CD4-positive, alpha-beta T cell (primary cell): ENCODE measurements at regions not wholly inside any gene's neighbourhood (a gene's known extent, or its start where the extent isn't known, plus 50 kb on each side); places are given as distances from the start of the nearest gene placed in this dataset.

Source experiments
- ATAC-seq: fragments of 200-7000 bp; cut with Tn5 transposase; one replicate; pipeline ENCODE4 v1.10.0; 2022; ENCODE audit warnings: mild to moderate bottlenecking; ENCODE audit not compliant: poor library complexity
- CTCF ChIA-PET: fragments of 350-600 bp; sonication (Branson Sonifier 250); formaldehyde crosslinking; loops from one replicate; lab custom pipeline; 2021; ENCODE audit warnings: antibody characterized with exemption, inconsistent platforms; lab: Charles Lee
- POLR2A ChIA-PET: fragments of 350-600 bp; sonication (Branson Sonifier 250); formaldehyde crosslinking; loops from one replicate; lab custom pipeline; 2021; ENCODE audit warnings: antibody characterized with exemption, inconsistent platforms; lab: Charles Lee
- DNase-seq, 14 experiments: peaks; one replicate each; pipeline ENCODE4 v3.0.0-alpha.2; 2013 to 2020; ENCODE audit warnings: mixed read lengths in 2 of 14
- H3K27ac ChIP-seq, 2 donors: one replicate each; pipeline versions ENCODE4 v1.5.1 to v1.7.0; 2013; ENCODE audit warnings: low read length in 2 of 2, low read depth in 1 of 2, mild to moderate bottlenecking in 1 of 2
- H3K27me3 ChIP-seq, 2 experiments: 1 replicate in 1 of 2; 2 replicates in 1 of 2; pipeline versions ENCODE4 v1.6.1 to v1.7.0; 2013; ENCODE audit warnings: low read length in 2 of 2, control low read depth in 1 of 2, mild to moderate bottlenecking in 1 of 2, moderate library complexity in 1 of 2; ENCODE audit not compliant: insufficient read depth in 2 of 2, control insufficient read depth in 1 of 2
- H3K36me3 ChIP-seq: one replicate; pipeline ENCODE4 v1.6.1; 2013; ENCODE audit warnings: low read length, control low read depth; ENCODE audit not compliant: insufficient read depth
- H3K4me1 ChIP-seq: one replicate; pipeline ENCODE4 v1.6.1; 2013; ENCODE audit warnings: low read length, control low read depth; ENCODE audit not compliant: insufficient read depth
- H3K4me3 ChIP-seq: one replicate; pipeline ENCODE4 v1.5.1; 2013; ENCODE audit warnings: mild to moderate bottlenecking, low read length, moderate library complexity
- H3K9me3 ChIP-seq, 2 experiments: 1 replicate in 1 of 2; 2 replicates in 1 of 2; pipeline versions ENCODE4 v1.6.1 to v1.7.0; 2013; ENCODE audit warnings: low read length in 2 of 2, mild to moderate bottlenecking in 2 of 2, control low read depth in 1 of 2, moderate library complexity in 1 of 2; ENCODE audit not compliant: control insufficient read depth in 1 of 2, insufficient read depth in 1 of 2
- H3K27ac Mint-ChIP-seq: one replicate; pipeline ENCODE4 v1.8.0; 2020; ENCODE audit warnings: mixed read lengths
- H3K27me3 Mint-ChIP-seq: one replicate; pipeline ENCODE4 v1.8.0; 2021; ENCODE audit warnings: mixed read lengths
- H3K36me3 Mint-ChIP-seq: one replicate; pipeline ENCODE4 v1.8.0; 2021; ENCODE audit warnings: low read depth, mixed read lengths
- H3K4me1 Mint-ChIP-seq: one replicate; pipeline ENCODE4 v1.8.0; 2021; ENCODE audit warnings: low read depth, mixed read lengths
- H3K4me3 Mint-ChIP-seq: one replicate; pipeline ENCODE4 v1.8.0; 2020; ENCODE audit warnings: mild to moderate bottlenecking, mixed read lengths
- H3K9me3 Mint-ChIP-seq: one replicate; pipeline ENCODE4 v1.8.0; 2020; ENCODE audit warnings: mixed read lengths
- intact Hi-C, 2 experiments: fragments of 100-400 bp; cut with DNase I in 1 of 2; cut with micrococcal nuclease in 1 of 2; formaldehyde crosslinking; loops; one replicate each; pipeline versions ENCODE4 v1.15.1 to v1.9.0; 2023 to 2025; cut with DNase I, micrococcal nuclease
- TF ChIP-seq, protein P1 (sequence below): fragments of 200-600 bp; IDR thresholded peaks from one replicate; pipeline ENCODE4 v1.8.0; 2022; ENCODE audit warnings: antibody characterized with exemption, mild to moderate bottlenecking

DNA sequence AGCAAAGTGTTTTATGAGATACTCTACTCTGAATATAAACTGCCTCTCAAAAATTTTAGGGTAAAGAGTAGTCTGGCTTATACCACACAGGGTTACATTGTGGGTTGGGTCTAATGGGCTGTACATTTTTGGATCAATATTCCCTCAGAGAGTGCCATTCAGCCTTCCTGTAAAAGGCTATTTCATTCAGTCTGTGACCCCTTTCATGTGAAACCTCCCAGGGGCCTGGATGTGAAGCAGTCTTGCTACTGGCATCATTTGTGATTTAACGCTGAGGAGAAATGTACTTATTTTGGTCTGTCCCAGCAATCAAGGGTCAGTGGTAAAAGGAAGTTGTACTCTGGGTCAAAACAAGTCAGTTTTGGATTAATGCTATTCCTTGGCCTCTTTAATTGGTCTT, 71.8 kb upstream of the PRKG1 start:
- H3K4me1 ChIP-seq = no peaks in the 10 kb centered on the region
- H3K27ac ChIP-seq = no peak overlapping the region
- ATAC-seq (no peak), DNase-seq (no peak)
- ChIA-PET CTCF (no interaction called here), POLR2A (no interaction called here)
- no peak overlapping the region for H3K27ac Mint-ChIP-seq
- no peak overlapping the region for H3K4me3 ChIP-seq
- no peak overlapping the region for H3K4me3 Mint-ChIP-seq
- peaks cover 0 to 5% of the 10 kb centered on the region in 2 experiments for H3K27me3 ChIP-seq
- H3K27me3 Mint-ChIP-seq = peaks cover 13% of the 10 kb centered on the region
- H3K9me3 ChIP-seq = no peaks in the 10 kb centered on the region
- intact Hi-C loops = loop anchor here in 1 of 2 experiments (5.0 kb wide), 1 partner anchor 1725 kb away; no protein-coding TSS in a partner anchor
- no peaks in the 10 kb centered on the region for H3K36me3 Mint-ChIP-seq
- no peaks in the 10 kb centered on the region for H3K36me3 ChIP-seq
- TF ChIP-seq, protein P1, sequence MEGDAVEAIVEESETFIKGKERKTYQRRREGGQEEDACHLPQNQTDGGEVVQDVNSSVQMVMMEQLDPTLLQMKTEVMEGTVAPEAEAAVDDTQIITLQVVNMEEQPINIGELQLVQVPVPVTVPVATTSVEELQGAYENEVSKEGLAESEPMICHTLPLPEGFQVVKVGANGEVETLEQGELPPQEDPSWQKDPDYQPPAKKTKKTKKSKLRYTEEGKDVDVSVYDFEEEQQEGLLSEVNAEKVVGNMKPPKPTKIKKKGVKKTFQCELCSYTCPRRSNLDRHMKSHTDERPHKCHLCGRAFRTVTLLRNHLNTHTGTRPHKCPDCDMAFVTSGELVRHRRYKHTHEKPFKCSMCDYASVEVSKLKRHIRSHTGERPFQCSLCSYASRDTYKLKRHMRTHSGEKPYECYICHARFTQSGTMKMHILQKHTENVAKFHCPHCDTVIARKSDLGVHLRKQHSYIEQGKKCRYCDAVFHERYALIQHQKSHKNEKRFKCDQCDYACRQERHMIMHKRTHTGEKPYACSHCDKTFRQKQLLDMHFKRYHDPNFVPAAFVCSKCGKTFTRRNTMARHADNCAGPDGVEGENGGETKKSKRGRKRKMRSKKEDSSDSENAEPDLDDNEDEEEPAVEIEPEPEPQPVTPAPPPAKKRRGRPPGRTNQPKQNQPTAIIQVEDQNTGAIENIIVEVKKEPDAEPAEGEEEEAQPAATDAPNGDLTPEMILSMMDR = no peak
- H3K9me3 Mint-ChIP-seq = no peaks in the 10 kb centered on the region
- H3K4me1 Mint-ChIP-seq = no peaks in the 10 kb centered on the region

DNA sequence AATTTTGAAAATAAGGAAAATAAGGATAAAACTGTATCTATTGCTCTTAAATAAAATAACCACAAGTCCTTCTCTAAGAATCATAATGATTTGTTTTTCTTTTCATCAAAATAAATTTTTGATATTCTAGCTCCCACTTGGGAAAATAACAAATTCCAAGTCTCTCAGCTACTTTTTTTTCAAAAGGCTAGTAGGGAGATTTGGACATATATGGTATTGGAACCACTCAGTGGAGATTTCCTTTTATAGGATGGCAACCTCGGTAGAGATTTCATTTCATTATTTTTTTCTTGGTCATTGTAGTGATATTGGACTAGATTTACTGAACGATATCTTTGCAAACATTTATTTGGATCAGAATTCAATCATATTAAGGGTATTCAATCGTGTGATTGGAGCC, 69.5 kb upstream of the PRKG1 start:
- intact Hi-C loops = loop anchor here in 1 of 2 experiments (5.0 kb wide), 1 partner anchor 1723 kb away; no protein-coding TSS in a partner anchor
- no peak overlapping the region for H3K27ac ChIP-seq
- DNase-seq = no peak
- no peaks in the 10 kb centered on the region for H3K9me3 Mint-ChIP-seq
- TF ChIP-seq, protein P1 = no peak
- no peak overlapping the region for H3K4me3 ChIP-seq
- ChIA-PET POLR2A (no interaction called here), CTCF (no interaction called here)
- H3K4me1 ChIP-seq = no peaks in the 10 kb centered on the region
- H3K4me1 Mint-ChIP-seq = no peaks in the 10 kb centered on the region
- no peaks in the 10 kb centered on the region for H3K36me3 ChIP-seq
- H3K36me3 Mint-ChIP-seq = no peaks in the 10 kb centered on the region
- H3K27ac Mint-ChIP-seq = no peak overlapping the region
- H3K4me3 Mint-ChIP-seq = no peak overlapping the region
- no peak for ATAC-seq
- peaks cover 0 to 1% of the 10 kb centered on the region in 2 experiments for H3K27me3 ChIP-seq
- peaks cover 11% of the 10 kb centered on the region for H3K27me3 Mint-ChIP-seq
- no peaks in the 10 kb centered on the region for H3K9me3 ChIP-seq

DNA sequence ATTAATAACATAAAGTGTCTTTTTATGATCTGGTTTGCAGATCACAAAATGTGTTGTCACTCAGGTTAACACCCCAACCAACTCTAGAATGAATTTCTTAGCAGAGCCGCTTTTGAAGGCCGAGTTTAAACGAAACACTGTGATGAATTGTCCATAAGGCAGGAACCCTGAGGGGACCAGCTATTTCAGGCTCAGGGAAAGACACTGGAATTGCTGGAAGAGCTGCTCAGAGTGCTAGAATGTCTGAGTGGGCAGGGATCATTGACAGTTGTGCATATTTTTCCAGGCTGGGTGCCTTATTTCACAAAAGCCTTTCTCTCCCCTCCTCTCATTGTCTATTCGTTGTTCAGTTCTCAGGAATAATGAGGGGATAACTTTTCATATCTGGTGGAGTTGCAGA, 68.7 kb upstream of the PRKG1 start:
- intact Hi-C loops = no loop called here
- H3K27ac Mint-ChIP-seq = no peak overlapping the region
- H3K9me3 Mint-ChIP-seq = no peaks in the 10 kb centered on the region

More for the DNA sequence above, 68.7 kb upstream of the PRKG1 start:
- Histone ChIP-seq H3K36me3 (no peaks in the 10 kb centered on the region), H3K27ac (no peak overlapping the region), H3K27me3 (no peaks in the 10 kb centered on the region), H3K4me3 (no peak overlapping the region), H3K9me3 (no peaks in the 10 kb centered on the region), H3K4me1 (no peaks in the 10 kb centered on the region)
- no peak for DNase-seq
- peaks cover 10% of the 10 kb centered on the region for H3K27me3 Mint-ChIP-seq
- TF ChIP-seq, protein P1 = no peak
- POLR2A ChIA-PET = no interaction called here
- H3K36me3 Mint-ChIP-seq = no peaks in the 10 kb centered on the region
- no peak for ATAC-seq
- no peak overlapping the region for H3K4me3 Mint-ChIP-seq
- H3K4me1 Mint-ChIP-seq = no peaks in the 10 kb centered on the region
- CTCF ChIA-PET = interaction anchor here (1.2 kb wide), 1 partner anchor 20 kb away, joined by 3 read pairs; no protein-coding TSS in a partner anchor
